ENCODE measurements at regions not wholly inside any gene's neighbourhood (a gene's known extent, or its start where the extent isn't known, plus 50 kb on each side); places are given as distances from the start of the nearest gene placed in this dataset.

GRCh38 chr18:62665188-62665587 is 50.2 kb upstream of the PHLPP1 start:
- TF ChIP-seq EP300 (IDR thresholded peaks at IDR 0.05) (no peak), CTCF (IDR thresholded peaks at IDR 0.05) (no peak)
